ENCODE measurements at regions not wholly inside any gene's neighbourhood (a gene's known extent, or its start where the extent isn't known, plus 50 kb on each side); places are given as distances from the start of the nearest gene placed in this dataset.

DNA sequence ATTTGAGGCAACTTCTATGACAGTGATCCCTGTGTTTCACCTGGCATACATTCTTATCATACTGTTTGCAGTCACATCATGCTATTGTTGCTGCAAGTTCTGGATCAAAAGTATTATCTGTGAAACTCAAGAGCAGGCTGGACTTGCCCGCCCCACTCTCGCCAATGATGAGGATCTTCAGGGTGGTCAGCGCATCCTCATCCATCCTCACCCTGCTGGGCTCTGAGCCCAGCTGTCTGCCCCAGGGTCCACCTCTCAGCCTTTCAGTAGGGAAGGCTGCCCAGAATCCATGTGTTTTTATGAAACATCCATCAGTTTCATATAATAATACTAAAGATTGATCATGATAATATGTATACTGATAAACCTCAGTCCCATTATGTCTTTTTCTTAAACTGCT is 55.4 kb upstream of the KIF5B start:
- peaks cover 18% of the 10 kb centered on the region for H3K9me3 Mint-ChIP-seq
- H3K4me3 Mint-ChIP-seq = no peak overlapping the region
- H3K27ac Mint-ChIP-seq = no peak overlapping the region
- 0 out of 2 replicates have a peak, but pooled peaks cover 4% of the 10 kb centered on the region for H3K36me3 Mint-ChIP-seq
- peaks cover 3% of the 10 kb centered on the region; the same call in 1 of the 2 replicates for H3K4me1 Mint-ChIP-seq
- no peak for ATAC-seq
- H3K27me3 Mint-ChIP-seq (ENCODE audit: low read depth) = peaks cover 20% of the 10 kb centered on the region
- no peak for DNase-seq (ENCODE audit: low spot score)
- ChIA-PET CTCF (no interaction called here), POLR2A (no interaction called here)
- TF ChIP-seq SOX15 (CRISPR knock-in tag; IDR thresholded peaks at IDR 0.05) (no peak), IRF2 (CRISPR knock-in tag; IDR thresholded peaks at IDR 0.05; ENCODE audit: borderline replicate concordance, low read depth) (no peak), ESRRA (CRISPR knock-in tag; IDR thresholded peaks at IDR 0.05; ENCODE audit: borderline replicate concordance) (no peak), PRRX2 (CRISPR knock-in tag; IDR thresholded peaks at IDR 0.05) (no peak), RORB (CRISPR knock-in tag; IDR thresholded peaks at IDR 0.05) (no peak), MYBL2 (CRISPR knock-in tag; IDR thresholded peaks at IDR 0.05) (no peak), FOXJ3 (CRISPR knock-in tag; IDR thresholded peaks at IDR 0.05; ENCODE audit: borderline replicate concordance) (no peak), RELA (CRISPR knock-in tag; IDR thresholded peaks at IDR 0.05; ENCODE audit: borderline replicate concordance) (no peak)
- TF ChIP-seq, protein P1, sequence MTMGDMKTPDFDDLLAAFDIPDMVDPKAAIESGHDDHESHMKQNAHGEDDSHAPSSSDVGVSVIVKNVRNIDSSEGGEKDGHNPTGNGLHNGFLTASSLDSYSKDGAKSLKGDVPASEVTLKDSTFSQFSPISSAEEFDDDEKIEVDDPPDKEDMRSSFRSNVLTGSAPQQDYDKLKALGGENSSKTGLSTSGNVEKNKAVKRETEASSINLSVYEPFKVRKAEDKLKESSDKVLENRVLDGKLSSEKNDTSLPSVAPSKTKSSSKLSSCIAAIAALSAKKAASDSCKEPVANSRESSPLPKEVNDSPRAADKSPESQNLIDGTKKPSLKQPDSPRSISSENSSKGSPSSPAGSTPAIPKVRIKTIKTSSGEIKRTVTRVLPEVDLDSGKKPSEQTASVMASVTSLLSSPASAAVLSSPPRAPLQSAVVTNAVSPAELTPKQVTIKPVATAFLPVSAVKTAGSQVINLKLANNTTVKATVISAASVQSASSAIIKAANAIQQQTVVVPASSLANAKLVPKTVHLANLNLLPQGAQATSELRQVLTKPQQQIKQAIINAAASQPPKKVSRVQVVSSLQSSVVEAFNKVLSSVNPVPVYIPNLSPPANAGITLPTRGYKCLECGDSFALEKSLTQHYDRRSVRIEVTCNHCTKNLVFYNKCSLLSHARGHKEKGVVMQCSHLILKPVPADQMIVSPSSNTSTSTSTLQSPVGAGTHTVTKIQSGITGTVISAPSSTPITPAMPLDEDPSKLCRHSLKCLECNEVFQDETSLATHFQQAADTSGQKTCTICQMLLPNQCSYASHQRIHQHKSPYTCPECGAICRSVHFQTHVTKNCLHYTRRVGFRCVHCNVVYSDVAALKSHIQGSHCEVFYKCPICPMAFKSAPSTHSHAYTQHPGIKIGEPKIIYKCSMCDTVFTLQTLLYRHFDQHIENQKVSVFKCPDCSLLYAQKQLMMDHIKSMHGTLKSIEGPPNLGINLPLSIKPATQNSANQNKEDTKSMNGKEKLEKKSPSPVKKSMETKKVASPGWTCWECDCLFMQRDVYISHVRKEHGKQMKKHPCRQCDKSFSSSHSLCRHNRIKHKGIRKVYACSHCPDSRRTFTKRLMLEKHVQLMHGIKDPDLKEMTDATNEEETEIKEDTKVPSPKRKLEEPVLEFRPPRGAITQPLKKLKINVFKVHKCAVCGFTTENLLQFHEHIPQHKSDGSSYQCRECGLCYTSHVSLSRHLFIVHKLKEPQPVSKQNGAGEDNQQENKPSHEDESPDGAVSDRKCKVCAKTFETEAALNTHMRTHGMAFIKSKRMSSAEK (CRISPR knock-in tag; IDR thresholded peaks at IDR 0.05; ENCODE audit: borderline replicate concordance) = no peak
- TF ChIP-seq, protein P2, sequence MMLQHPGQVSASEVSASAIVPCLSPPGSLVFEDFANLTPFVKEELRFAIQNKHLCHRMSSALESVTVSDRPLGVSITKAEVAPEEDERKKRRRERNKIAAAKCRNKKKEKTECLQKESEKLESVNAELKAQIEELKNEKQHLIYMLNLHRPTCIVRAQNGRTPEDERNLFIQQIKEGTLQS (CRISPR knock-in tag; conservative IDR thresholded peaks at IDR 0.05) = no peak
- TF ChIP-seq, protein P3, sequence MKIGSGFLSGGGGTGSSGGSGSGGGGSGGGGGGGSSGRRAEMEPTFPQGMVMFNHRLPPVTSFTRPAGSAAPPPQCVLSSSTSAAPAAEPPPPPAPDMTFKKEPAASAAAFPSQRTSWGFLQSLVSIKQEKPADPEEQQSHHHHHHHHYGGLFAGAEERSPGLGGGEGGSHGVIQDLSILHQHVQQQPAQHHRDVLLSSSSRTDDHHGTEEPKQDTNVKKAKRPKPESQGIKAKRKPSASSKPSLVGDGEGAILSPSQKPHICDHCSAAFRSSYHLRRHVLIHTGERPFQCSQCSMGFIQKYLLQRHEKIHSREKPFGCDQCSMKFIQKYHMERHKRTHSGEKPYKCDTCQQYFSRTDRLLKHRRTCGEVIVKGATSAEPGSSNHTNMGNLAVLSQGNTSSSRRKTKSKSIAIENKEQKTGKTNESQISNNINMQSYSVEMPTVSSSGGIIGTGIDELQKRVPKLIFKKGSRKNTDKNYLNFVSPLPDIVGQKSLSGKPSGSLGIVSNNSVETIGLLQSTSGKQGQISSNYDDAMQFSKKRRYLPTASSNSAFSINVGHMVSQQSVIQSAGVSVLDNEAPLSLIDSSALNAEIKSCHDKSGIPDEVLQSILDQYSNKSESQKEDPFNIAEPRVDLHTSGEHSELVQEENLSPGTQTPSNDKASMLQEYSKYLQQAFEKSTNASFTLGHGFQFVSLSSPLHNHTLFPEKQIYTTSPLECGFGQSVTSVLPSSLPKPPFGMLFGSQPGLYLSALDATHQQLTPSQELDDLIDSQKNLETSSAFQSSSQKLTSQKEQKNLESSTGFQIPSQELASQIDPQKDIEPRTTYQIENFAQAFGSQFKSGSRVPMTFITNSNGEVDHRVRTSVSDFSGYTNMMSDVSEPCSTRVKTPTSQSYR (CRISPR knock-in tag; IDR thresholded peaks at IDR 0.05) = no peak
- TF ChIP-seq, protein P4, sequence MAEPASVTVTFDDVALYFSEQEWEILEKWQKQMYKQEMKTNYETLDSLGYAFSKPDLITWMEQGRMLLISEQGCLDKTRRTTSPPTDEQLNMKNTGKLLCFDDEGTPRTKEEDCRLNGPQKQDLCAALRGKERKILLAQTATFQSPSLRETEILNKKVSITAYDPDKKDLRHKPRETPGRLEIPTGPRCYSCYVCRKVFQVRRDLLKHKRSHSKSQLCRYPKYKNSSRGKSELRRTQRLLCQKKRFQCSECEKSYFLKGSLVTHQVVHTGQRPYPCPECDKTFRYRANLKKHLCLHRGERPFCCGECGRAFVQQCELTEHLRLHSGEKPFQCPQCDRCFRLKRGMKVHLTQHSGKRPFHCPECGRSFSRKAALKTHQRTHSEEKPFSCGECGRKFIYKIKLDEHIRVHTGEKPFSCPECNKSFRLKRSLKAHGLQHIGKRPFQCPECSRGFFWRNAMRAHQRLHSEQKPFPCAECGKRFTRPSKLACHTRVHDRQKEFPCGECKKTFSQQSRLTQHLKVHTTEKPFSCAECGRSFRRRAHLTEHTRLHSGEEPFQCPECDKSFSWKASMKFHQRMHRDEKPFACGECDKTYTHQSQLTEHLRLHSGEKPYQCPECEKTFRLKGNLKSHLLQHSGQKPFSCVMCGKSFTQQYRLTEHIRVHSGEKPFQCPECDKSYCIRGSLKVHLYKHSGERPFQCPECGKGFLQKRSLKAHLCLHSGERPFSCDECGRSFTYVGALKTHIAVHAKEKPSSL (CRISPR knock-in tag; conservative IDR thresholded peaks at IDR 0.05) = no peak
- TF ChIP-seq, protein P5, sequence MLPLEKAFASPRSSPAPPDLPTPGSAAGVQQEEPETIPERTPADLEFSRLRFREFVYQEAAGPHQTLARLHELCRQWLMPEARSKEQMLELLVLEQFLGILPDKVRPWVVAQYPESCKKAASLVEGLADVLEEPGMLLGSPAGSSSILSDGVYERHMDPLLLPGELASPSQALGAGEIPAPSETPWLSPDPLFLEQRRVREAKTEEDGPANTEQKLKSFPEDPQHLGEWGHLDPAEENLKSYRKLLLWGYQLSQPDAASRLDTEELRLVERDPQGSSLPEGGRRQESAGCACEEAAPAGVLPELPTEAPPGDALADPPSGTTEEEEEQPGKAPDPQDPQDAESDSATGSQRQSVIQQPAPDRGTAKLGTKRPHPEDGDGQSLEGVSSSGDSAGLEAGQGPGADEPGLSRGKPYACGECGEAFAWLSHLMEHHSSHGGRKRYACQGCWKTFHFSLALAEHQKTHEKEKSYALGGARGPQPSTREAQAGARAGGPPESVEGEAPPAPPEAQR (CRISPR knock-in tag; IDR thresholded peaks at IDR 0.05) = no peak
- TF ChIP-seq, protein P6, sequence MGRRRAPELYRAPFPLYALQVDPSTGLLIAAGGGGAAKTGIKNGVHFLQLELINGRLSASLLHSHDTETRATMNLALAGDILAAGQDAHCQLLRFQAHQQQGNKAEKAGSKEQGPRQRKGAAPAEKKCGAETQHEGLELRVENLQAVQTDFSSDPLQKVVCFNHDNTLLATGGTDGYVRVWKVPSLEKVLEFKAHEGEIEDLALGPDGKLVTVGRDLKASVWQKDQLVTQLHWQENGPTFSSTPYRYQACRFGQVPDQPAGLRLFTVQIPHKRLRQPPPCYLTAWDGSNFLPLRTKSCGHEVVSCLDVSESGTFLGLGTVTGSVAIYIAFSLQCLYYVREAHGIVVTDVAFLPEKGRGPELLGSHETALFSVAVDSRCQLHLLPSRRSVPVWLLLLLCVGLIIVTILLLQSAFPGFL (CRISPR knock-in tag; IDR thresholded peaks at IDR 0.05; ENCODE audit: borderline replicate concordance) = no peak

All from WTC11 (cell line).